LNCaP clone FGC (cell line): ENCODE measurements at regions not wholly inside any gene's neighbourhood (a gene's known extent, or its start where the extent isn't known, plus 50 kb on each side); places are given as distances from the start of the nearest gene placed in this dataset.

Source experiments
- DNase-seq: peaks from one replicate; pipeline ENCODE4 v3.0.0-alpha.2; 2011; ENCODE audit warnings: low read depth
- H3K4me3 ChIP-seq: 2 replicates; pipeline ENCODE4 v1.5.1; 2011; ENCODE audit warnings: mild to moderate bottlenecking, low read depth, low read length, control low read depth
- TF ChIP-seq, protein P1 (sequence below): IDR thresholded peaks from 2 replicates; pipeline ENCODE4 v1.5.1; 2012; ENCODE audit warnings: mild to moderate bottlenecking; ENCODE audit not compliant: control insufficient read depth, insufficient read depth; ENCODE audit errors: extremely low read depth

DNA sequence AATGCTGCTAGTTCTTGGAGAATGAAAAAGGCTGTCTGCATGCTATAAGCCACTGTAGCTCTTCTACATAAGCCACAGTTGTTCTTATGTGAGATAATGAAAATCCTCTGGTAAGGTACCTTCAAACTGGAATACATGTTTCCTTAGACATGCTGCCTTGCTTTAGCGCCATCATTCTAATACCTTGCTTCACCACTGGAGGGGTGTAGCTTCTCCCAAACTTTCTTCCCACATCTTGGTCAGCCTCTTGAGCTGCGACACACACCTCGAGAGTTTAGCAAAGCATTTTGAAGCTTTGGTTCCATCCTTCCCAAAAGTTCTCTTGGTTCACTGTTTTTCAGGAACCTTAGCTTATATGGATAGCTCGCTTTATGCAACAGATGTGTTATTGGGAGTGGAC lies 69.5 kb downstream of the NKX2-1 start:
- TF ChIP-seq, protein P1, sequence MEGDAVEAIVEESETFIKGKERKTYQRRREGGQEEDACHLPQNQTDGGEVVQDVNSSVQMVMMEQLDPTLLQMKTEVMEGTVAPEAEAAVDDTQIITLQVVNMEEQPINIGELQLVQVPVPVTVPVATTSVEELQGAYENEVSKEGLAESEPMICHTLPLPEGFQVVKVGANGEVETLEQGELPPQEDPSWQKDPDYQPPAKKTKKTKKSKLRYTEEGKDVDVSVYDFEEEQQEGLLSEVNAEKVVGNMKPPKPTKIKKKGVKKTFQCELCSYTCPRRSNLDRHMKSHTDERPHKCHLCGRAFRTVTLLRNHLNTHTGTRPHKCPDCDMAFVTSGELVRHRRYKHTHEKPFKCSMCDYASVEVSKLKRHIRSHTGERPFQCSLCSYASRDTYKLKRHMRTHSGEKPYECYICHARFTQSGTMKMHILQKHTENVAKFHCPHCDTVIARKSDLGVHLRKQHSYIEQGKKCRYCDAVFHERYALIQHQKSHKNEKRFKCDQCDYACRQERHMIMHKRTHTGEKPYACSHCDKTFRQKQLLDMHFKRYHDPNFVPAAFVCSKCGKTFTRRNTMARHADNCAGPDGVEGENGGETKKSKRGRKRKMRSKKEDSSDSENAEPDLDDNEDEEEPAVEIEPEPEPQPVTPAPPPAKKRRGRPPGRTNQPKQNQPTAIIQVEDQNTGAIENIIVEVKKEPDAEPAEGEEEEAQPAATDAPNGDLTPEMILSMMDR = no peak
- H3K4me3 ChIP-seq = no peak overlapping the region
- no peak for DNase-seq

- DNase-seq = no peak
- TF ChIP-seq, protein P1 = peak; percentile 16; the same call in 1 of the 2 replicates
- H3K4me3 ChIP-seq = no peak overlapping the region
These were observed 70.1 kb downstream of the NKX2-1 start for GRCh38 chr14:36449903-36450302.

- H3K4me3 ChIP-seq = no peak overlapping the region
- TF ChIP-seq, protein P1 = no peak
- no peak for DNase-seq
These were observed 76.7 kb downstream of the NKX2-1 start for GRCh38 chr14:36443374-36443773.

- TF ChIP-seq, protein P1 = no peak
- no peak for DNase-seq
- H3K4me3 ChIP-seq = no peak overlapping the region
These were observed 77.2 kb downstream of the NKX2-1 start for GRCh38 chr14:36442824-36443241.

- no peak for DNase-seq
- TF ChIP-seq, protein P1 = no peak
- H3K4me3 ChIP-seq = no peak overlapping the region
These were observed 78.7 kb downstream of the NKX2-1 start for GRCh38 chr14:36441283-36441682.

GRCh38 chr14:36439766-36440165 lies 80.3 kb downstream of the NKX2-1 start:
- TF ChIP-seq, protein P1 = no peak
- H3K4me3 ChIP-seq = no peak overlapping the region
- DNase-seq = no peak

GRCh38 chr14:36438883-36439282 lies 81.1 kb downstream of the NKX2-1 start:
- DNase-seq = no peak
- no peak overlapping the region for H3K4me3 ChIP-seq
- TF ChIP-seq, protein P1 = no peak
